OCI-LY3 (cell line): ENCODE measurements at regions not wholly inside any gene's neighbourhood (a gene's known extent, or its start where the extent isn't known, plus 50 kb on each side); places are given as distances from the start of the nearest gene placed in this dataset.
"Not testable (repeated sequence)": the region's sequence is repeated elsewhere in the genome, so short reads cannot be mapped to it uniquely, and the experiment has no call there.

ENCODE experiments used
- H2AFZ ChIP-seq: fragments of 200-600, 300-600 bp; shearing (Covaris generic); 2 replicates; pipeline ENCODE4 v1.6.0; 2014; ENCODE audit warnings: antibody characterized with exemption, low read depth, low read length
- H3K27ac ChIP-seq: fragments of 200-600, 300-600 bp; sonication (generic); 2 replicates; pipeline ENCODE4 v1.5.1; 2014; ENCODE audit warnings: mild to moderate bottlenecking, low read length, moderate library complexity, mixed read lengths
- H3K27me3 ChIP-seq: fragments of 200-600, 300-600 bp; sonication (generic); 2 replicates; pipeline ENCODE4 v1.6.1; 2014; ENCODE audit warnings: low read depth, low read length, mixed read lengths
- H3K36me3 ChIP-seq: fragments of 200-600, 300-600 bp; sonication (generic); replicated peaks from 2 replicates; pipeline ENCODE3; 2014; ENCODE audit warnings: low read depth, low read length, mixed read lengths
- H3K4me1 ChIP-seq: fragments of 300-600, 200-600 bp; sonication (generic); 2 replicates; pipeline ENCODE4 v1.6.1; 2014; ENCODE audit warnings: low read length, mixed read lengths
- H3K4me2 ChIP-seq: fragments of 200-600, 300-600 bp; sonication (generic); 2 replicates; pipeline ENCODE4 v1.6.1; 2014; ENCODE audit warnings: low read length, mixed read lengths
- H3K4me3 ChIP-seq: fragments of 300-600, 200-600 bp; sonication (generic); 2 replicates; pipeline ENCODE4 v1.5.1; 2014; ENCODE audit warnings: antibody characterized with exemption, mild to moderate bottlenecking, low read length, moderate library complexity
- H3K79me2 ChIP-seq: fragments of 300-600, 200-600 bp; shearing (Covaris generic); 2 replicates; pipeline ENCODE4 v1.6.1; 2014; ENCODE audit warnings: mild to moderate bottlenecking, low read length, mixed read lengths
- H3K9ac ChIP-seq: fragments of 300-600, 200-600 bp; shearing (Covaris generic); 2 replicates; pipeline ENCODE4 v1.6.0; 2014; ENCODE audit warnings: mild to moderate bottlenecking, low read length, moderate library complexity
- H3K9me3 ChIP-seq: fragments of 200-600, 300-600 bp; shearing (Covaris generic); 2 replicates; pipeline ENCODE4 v1.6.1; 2014; ENCODE audit warnings: low read length, mixed read lengths; ENCODE audit not compliant: insufficient read depth
- H4K20me1 ChIP-seq: fragments of 200-600, 300-600 bp; sonication (generic); 2 replicates; pipeline ENCODE4 v1.6.1; 2016; ENCODE audit warnings: low read length, mixed read lengths; ENCODE audit not compliant: insufficient read depth
- CTCF ChIP-seq: fragments of 200-600, 300-600 bp; sonication (generic); IDR thresholded peaks from 2 replicates; pipeline ENCODE4 v1.5.1; 2014; ENCODE audit warnings: antibody characterized with exemption, low read length, low read depth
- EZH2phosphoT487 ChIP-seq: fragments of 200-600 bp; shearing (Covaris generic); IDR thresholded peaks from 2 replicates; pipeline ENCODE4 v1.6.1; 2018; ENCODE audit warnings: antibody characterized with exemption, mixed run types, low read depth

- no peaks in the 10 kb centered on the region for H4K20me1 ChIP-seq
- no peak overlapping the region for H3K9ac ChIP-seq
- TF ChIP-seq EZH2phosphoT487 (no peak), CTCF (no peak)
- H2AFZ ChIP-seq, result no peak overlapping the region
- H3K9me3 ChIP-seq, result no peaks in the 10 kb centered on the region
- H3K4me3 ChIP-seq, result no peak overlapping the region
- no peaks in the 10 kb centered on the region for H3K27me3 ChIP-seq
- no peak overlapping the region for H3K4me2 ChIP-seq
- no peak overlapping the region for H3K27ac ChIP-seq
- no peaks in the 10 kb centered on the region for H3K36me3 ChIP-seq
- no peaks in the 10 kb centered on the region for H3K4me1 ChIP-seq
- H3K79me2 ChIP-seq, result no peaks in the 10 kb centered on the region
These were observed 634.0 kb downstream of the MAT2B start for GRCh38 chr5:164139423-164139822.

GRCh38 chr5:164145458-164145857 is 640.0 kb downstream of the MAT2B start:
- Histone ChIP-seq H4K20me1 (no peaks in the 10 kb centered on the region), H2AFZ (no peak overlapping the region), H3K4me3 (no peak overlapping the region), H3K79me2 (no peaks in the 10 kb centered on the region), H3K27me3 (no peaks in the 10 kb centered on the region), H3K9me3 (no peaks in the 10 kb centered on the region), H3K36me3 (no peaks in the 10 kb centered on the region), H3K9ac (no peak overlapping the region), H3K27ac (no peak overlapping the region), H3K4me1 (no peaks in the 10 kb centered on the region), H3K4me2 (no peak overlapping the region)
- TF ChIP-seq EZH2phosphoT487 (no peak), CTCF (no peak)

- Histone ChIP-seq H3K27ac (no peak overlapping the region), H4K20me1 (no peaks in the 10 kb centered on the region), H3K4me1 (no peaks in the 10 kb centered on the region), H2AFZ (no peak overlapping the region), H3K27me3 (no peaks in the 10 kb centered on the region), H3K79me2 (no peaks in the 10 kb centered on the region), H3K9me3 (no peaks in the 10 kb centered on the region), H3K9ac (no peak overlapping the region), H3K36me3 (no peaks in the 10 kb centered on the region), H3K4me3 (no peak overlapping the region), H3K4me2 (no peak overlapping the region)
- TF ChIP-seq EZH2phosphoT487, result no peak
- no peak for TF ChIP-seq CTCF
These were observed 640.8 kb downstream of the MAT2B start for GRCh38 chr5:164146223-164146622.

- TF ChIP-seq CTCF (no peak), EZH2phosphoT487 (no peak)
- Histone ChIP-seq H3K4me1 (no peaks in the 10 kb centered on the region), H4K20me1 (no peaks in the 10 kb centered on the region), H3K79me2 (no peaks in the 10 kb centered on the region), H3K4me3 (no peak overlapping the region), H3K4me2 (no peak overlapping the region), H3K9ac (no peak overlapping the region), H3K27me3 (no peaks in the 10 kb centered on the region), H3K36me3 (no peaks in the 10 kb centered on the region), H3K9me3 (no peaks in the 10 kb centered on the region), H3K27ac (no peak overlapping the region), H2AFZ (no peak overlapping the region)
These were observed 642.9 kb downstream of the MAT2B start for GRCh38 chr5:164148292-164148691.

- H3K4me1 ChIP-seq, H3K4me2 ChIP-seq, H3K27me3 ChIP-seq, H3K36me3 ChIP-seq, H4K20me1 ChIP-seq, H3K9ac ChIP-seq, H3K79me2 ChIP-seq, H3K9me3 ChIP-seq, H2AFZ ChIP-seq, H3K27ac ChIP-seq, H3K4me3 ChIP-seq: not testable (repeated sequence)
These were observed 647.1 kb downstream of the MAT2B start for GRCh38 chr5:164152539-164152938.
